MM.1S (cell line): ENCODE measurements at regions not wholly inside any gene's neighbourhood (a gene's known extent, or its start where the extent isn't known, plus 50 kb on each side); places are given as distances from the start of the nearest gene placed in this dataset.

Experiments used
- EZH2phosphoT487 ChIP-seq: fragments of 300-600 bp; sonication (generic); IDR thresholded peaks from 2 replicates; pipeline ENCODE4 v1.6.1; 2018; ENCODE audit warnings: antibody characterized with exemption, low read length
- TF ChIP-seq, protein P1 (sequence below): fragments of 300-600 bp; sonication (generic); IDR thresholded peaks from 2 replicates; pipeline ENCODE4 v1.5.1; 2016; ENCODE audit warnings: antibody characterized with exemption, low read length, mixed read lengths

DNA sequence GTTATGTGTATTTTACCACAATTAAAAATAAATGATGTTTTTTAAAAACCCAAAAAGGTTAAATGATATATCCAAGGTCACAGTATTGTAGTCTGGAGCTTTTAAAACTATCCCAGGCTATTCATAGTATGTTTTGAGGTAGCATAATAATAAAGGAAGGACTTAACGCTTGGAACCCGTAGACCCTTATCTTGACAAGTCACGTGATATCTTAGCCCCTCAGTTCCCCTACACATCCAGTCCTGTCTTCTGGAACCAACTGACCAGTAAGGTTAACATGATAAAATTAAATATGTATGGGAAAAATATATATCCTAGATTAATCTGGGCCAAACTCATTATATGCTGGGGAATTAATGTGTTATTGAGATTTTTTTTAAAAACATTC, 142.2 kb downstream of the RXFP2 start:
- TF ChIP-seq, protein P1, sequence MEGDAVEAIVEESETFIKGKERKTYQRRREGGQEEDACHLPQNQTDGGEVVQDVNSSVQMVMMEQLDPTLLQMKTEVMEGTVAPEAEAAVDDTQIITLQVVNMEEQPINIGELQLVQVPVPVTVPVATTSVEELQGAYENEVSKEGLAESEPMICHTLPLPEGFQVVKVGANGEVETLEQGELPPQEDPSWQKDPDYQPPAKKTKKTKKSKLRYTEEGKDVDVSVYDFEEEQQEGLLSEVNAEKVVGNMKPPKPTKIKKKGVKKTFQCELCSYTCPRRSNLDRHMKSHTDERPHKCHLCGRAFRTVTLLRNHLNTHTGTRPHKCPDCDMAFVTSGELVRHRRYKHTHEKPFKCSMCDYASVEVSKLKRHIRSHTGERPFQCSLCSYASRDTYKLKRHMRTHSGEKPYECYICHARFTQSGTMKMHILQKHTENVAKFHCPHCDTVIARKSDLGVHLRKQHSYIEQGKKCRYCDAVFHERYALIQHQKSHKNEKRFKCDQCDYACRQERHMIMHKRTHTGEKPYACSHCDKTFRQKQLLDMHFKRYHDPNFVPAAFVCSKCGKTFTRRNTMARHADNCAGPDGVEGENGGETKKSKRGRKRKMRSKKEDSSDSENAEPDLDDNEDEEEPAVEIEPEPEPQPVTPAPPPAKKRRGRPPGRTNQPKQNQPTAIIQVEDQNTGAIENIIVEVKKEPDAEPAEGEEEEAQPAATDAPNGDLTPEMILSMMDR, result no peak
- no peak for TF ChIP-seq EZH2phosphoT487
